Hepatocyte (in vitro differentiated cells): ENCODE measurements at regions not wholly inside any gene's neighbourhood (a gene's known extent, or its start where the extent isn't known, plus 50 kb on each side); places are given as distances from the start of the nearest gene placed in this dataset.
"Not testable (repeated sequence)": the region's sequence is repeated elsewhere in the genome, so short reads cannot be mapped to it uniquely, and the experiment has no call there.

Experiments used
- DNase-seq: peaks from one replicate; pipeline ENCODE4 v3.0.0-alpha.2; 2016; ENCODE audit warnings: low spot score
- H2AFZ ChIP-seq: fragments of 200-600 bp; sonication (generic); 2 replicates; pipeline ENCODE4 v1.6.0; 2016; ENCODE audit warnings: antibody characterized with exemption, mild to moderate bottlenecking
- H3K27ac ChIP-seq: fragments of 200-600 bp; sonication (generic); 2 replicates; pipeline ENCODE4 v1.5.1; 2016; ENCODE audit warnings: mild to moderate bottlenecking
- H3K27me3 ChIP-seq: fragments of 200-600 bp; sonication (generic); 2 replicates; pipeline ENCODE4 v1.6.1; 2016
- H3K36me3 ChIP-seq: fragments of 200-600 bp; sonication (generic); replicated peaks from 2 replicates; pipeline ENCODE4 v1.5.1; 2016; ENCODE audit warnings: low read depth; ENCODE audit not compliant: insufficient read depth
- H3K4me1 ChIP-seq: fragments of 200-600 bp; sonication (generic); 2 replicates; pipeline ENCODE4 v1.5.1; 2016; ENCODE audit warnings: mild to moderate bottlenecking, moderate library complexity; ENCODE audit not compliant: insufficient read depth
- H3K4me2 ChIP-seq: fragments of 200-600 bp; sonication (generic); 2 replicates; pipeline ENCODE4 v1.6.0; 2016
- H3K4me3 ChIP-seq: fragments of 200-600 bp; sonication (generic); 2 replicates; pipeline ENCODE4 v1.5.1; 2016; ENCODE audit warnings: mild to moderate bottlenecking
- H3K79me2 ChIP-seq: fragments of 200-600 bp; sonication (generic); 2 replicates; pipeline ENCODE4 v1.6.0; 2017; ENCODE audit warnings: mild to moderate bottlenecking
- H3K9me2 ChIP-seq: fragments of 200-600 bp; sonication (generic); replicated peaks from 2 replicates; pipeline ENCODE4 v1.6.0; 2017; ENCODE audit warnings: mild to moderate bottlenecking; ENCODE audit not compliant: insufficient read depth
- H3K9me3 ChIP-seq: fragments of 200-600 bp; sonication (generic); 2 replicates; pipeline ENCODE4 v1.5.1; 2016; ENCODE audit warnings: low read depth, mild to moderate bottlenecking
- H4K20me1 ChIP-seq: fragments of 200-600 bp; sonication (generic); 2 replicates; pipeline ENCODE4 v1.6.0; 2016; ENCODE audit warnings: mild to moderate bottlenecking; ENCODE audit not compliant: insufficient read depth, poor library complexity, severe bottlenecking
- EZH2 ChIP-seq: fragments of 200-600 bp; sonication (generic); IDR thresholded peaks from 2 replicates; pipeline ENCODE4 v1.6.1; 2016; ENCODE audit warnings: antibody characterized with exemption, mild to moderate bottlenecking, borderline replicate concordance
- EZH2phosphoT487 ChIP-seq: fragments of 200-600 bp; sonication (generic); IDR thresholded peaks from one replicate; pipeline ENCODE4 v1.6.1; 2018; ENCODE audit warnings: antibody characterized with exemption, mild to moderate bottlenecking, low read depth, moderate library complexity; ENCODE audit not compliant: unreplicated experiment, severe bottlenecking
- WGBS: methylation state at CpG from one replicate; pipeline ENCODE4 v1.1.6; 2016; ENCODE audit warnings: low lambda C conversion rate; ENCODE audit errors: missing lambda C conversion rate; 5-methylcytosine and 5-hydroxymethylcytosine counted together
- TF ChIP-seq, protein P1 (sequence below): fragments of 200-600 bp; sonication (generic); IDR thresholded peaks from 2 replicates; pipeline ENCODE4 v1.5.1; 2016; ENCODE audit warnings: antibody characterized with exemption, mild to moderate bottlenecking; ENCODE audit not compliant: poor library complexity

DNA sequence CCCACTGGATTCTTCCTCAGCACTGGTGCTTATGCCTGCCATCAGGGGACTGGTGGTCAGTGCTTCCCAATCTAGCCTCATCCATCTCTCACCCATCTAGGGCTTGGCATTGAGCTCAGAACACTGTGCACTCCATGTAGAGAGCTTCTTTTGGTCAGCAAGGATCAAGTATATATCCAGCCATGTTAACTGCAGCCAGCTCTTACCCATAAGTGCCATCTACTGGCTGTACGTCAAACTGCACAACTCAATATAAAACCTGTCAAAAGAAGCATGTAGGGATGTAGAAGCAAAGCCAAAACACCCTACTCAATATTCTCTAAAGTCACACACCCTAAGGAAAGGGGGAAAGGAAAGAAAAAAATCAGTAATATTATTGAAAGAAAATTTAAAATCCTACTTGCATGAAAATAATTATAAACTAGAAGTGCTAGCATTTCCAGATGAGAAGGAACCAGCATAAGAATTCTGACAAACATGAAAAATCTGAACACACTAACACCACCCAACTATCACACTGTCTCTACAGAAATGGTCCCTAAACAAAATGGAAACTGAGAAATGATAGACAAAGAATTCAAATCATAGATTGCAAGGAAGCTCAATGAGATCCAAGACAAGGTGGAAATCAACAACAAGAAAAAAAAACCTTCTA is 531.1 kb upstream of the STEAP1 start:
- 0% methylated on average over 1 of the region's 1 CpG for WGBS
- H3K9me2 ChIP-seq = no peaks in the 10 kb centered on the region
- H3K27me3 ChIP-seq = no peaks in the 10 kb centered on the region
- H3K4me1 ChIP-seq = no peaks in the 10 kb centered on the region
- no peak overlapping the region for H2AFZ ChIP-seq
- no peaks in the 10 kb centered on the region for H4K20me1 ChIP-seq
- H3K36me3 ChIP-seq = no peaks in the 10 kb centered on the region
- TF ChIP-seq EZH2phosphoT487 (no peak), EZH2 (no peak)
- TF ChIP-seq, protein P1, sequence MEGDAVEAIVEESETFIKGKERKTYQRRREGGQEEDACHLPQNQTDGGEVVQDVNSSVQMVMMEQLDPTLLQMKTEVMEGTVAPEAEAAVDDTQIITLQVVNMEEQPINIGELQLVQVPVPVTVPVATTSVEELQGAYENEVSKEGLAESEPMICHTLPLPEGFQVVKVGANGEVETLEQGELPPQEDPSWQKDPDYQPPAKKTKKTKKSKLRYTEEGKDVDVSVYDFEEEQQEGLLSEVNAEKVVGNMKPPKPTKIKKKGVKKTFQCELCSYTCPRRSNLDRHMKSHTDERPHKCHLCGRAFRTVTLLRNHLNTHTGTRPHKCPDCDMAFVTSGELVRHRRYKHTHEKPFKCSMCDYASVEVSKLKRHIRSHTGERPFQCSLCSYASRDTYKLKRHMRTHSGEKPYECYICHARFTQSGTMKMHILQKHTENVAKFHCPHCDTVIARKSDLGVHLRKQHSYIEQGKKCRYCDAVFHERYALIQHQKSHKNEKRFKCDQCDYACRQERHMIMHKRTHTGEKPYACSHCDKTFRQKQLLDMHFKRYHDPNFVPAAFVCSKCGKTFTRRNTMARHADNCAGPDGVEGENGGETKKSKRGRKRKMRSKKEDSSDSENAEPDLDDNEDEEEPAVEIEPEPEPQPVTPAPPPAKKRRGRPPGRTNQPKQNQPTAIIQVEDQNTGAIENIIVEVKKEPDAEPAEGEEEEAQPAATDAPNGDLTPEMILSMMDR = peak; percentile 82
- peak; percentile 58 for DNase-seq
- H3K79me2 ChIP-seq = no peaks in the 10 kb centered on the region
- no peaks in the 10 kb centered on the region for H3K9me3 ChIP-seq
- no peak overlapping the region for H3K4me2 ChIP-seq
- no peak overlapping the region for H3K27ac ChIP-seq
- H3K4me3 ChIP-seq = no peak overlapping the region

DNA sequence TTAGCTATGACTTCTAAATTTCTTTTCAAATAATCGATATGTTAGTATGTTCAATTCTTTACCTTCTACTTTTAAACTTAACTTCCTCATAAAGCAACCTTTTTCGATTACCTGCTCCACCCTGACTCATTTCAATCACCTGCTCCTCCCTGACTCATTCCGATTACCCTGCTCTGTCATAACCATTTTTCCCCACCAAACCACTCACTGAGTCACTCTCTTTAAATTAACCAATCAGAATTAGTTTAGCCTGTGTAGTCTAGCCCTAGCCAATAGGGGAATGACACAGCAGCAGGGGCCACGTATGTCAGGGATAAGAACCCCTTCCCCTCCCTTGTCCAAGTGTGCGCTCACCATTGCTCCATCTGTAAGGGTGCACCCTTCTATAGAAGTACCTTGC is 530.1 kb upstream of the STEAP1 start:
- not testable (repeated sequence) for H3K9me3 ChIP-seq, H3K4me1 ChIP-seq, DNase-seq, H3K27ac ChIP-seq, H3K4me2 ChIP-seq, H3K4me3 ChIP-seq, H4K20me1 ChIP-seq, H3K9me2 ChIP-seq, H3K79me2 ChIP-seq, H3K36me3 ChIP-seq, H3K27me3 ChIP-seq, H2AFZ ChIP-seq
- 90% methylated on average over 5 of the region's 5 CpGs for WGBS

GRCh38 chr7:89648509-89648908 is 505.8 kb upstream of the STEAP1 start:
- no peaks in the 10 kb centered on the region for H3K9me2 ChIP-seq
- H3K4me1 ChIP-seq = no peaks in the 10 kb centered on the region
- H3K4me3 ChIP-seq = no peak overlapping the region
- H3K4me2 ChIP-seq = no peak overlapping the region
- no peak overlapping the region for H3K27ac ChIP-seq
- no peak for DNase-seq
- H2AFZ ChIP-seq = no peak overlapping the region
- no peaks in the 10 kb centered on the region for H4K20me1 ChIP-seq
- H3K79me2 ChIP-seq = no peaks in the 10 kb centered on the region
- H3K9me3 ChIP-seq = no peaks in the 10 kb centered on the region
- H3K36me3 ChIP-seq = no peaks in the 10 kb centered on the region
- 85% methylated on average over 3 of the region's 3 CpGs for WGBS
- TF ChIP-seq EZH2 (no peak), EZH2phosphoT487 (no peak)
- TF ChIP-seq, protein P1 = no peak
- no peaks in the 10 kb centered on the region for H3K27me3 ChIP-seq

DNA sequence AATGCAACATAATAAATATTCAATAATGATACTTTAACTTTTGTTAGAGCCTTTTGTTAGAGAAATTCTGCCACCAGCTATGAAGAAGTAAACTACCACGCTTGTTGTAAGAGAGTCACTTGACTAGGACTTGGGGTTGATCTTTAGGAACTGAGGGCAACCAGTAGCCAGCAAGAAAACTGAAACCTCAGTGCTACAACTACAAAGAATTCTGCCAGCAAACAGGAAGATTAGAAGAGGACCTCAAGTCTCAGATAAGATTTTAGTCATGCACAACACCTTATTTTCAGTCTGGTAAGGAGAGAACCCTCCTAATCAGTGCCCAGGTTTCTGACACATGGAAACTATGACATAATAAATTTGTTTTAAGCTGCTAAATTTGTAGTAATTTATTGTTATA is 498.3 kb upstream of the STEAP1 start:
- 83% methylated on average over 1 of the region's 1 CpG for WGBS
- TF ChIP-seq, protein P1 = no peak
- no peak for TF ChIP-seq EZH2
- no peak for TF ChIP-seq EZH2phosphoT487
- DNase-seq = no peak

More for the DNA sequence above, 498.3 kb upstream of the STEAP1 start:
- no peak overlapping the region for H3K4me3 ChIP-seq
- no peak overlapping the region for H3K27ac ChIP-seq
- H2AFZ ChIP-seq = no peak overlapping the region
- no peaks in the 10 kb centered on the region for H4K20me1 ChIP-seq
- no peak overlapping the region for H3K4me2 ChIP-seq
- H3K27me3 ChIP-seq = no peaks in the 10 kb centered on the region
- H3K79me2 ChIP-seq = no peaks in the 10 kb centered on the region
- H3K9me3 ChIP-seq = no peaks in the 10 kb centered on the region
- H3K4me1 ChIP-seq = no peaks in the 10 kb centered on the region
- no peaks in the 10 kb centered on the region for H3K9me2 ChIP-seq
- H3K36me3 ChIP-seq = no peaks in the 10 kb centered on the region
